Astrocyte (in vitro differentiated cells and primary cell): ENCODE measurements at regions not wholly inside any gene's neighbourhood (a gene's known extent, or its start where the extent isn't known, plus 50 kb on each side); places are given as distances from the start of the nearest gene placed in this dataset.

Source experiments
- CTCF ChIP-seq: IDR thresholded peaks from 2 replicates; pipeline ENCODE4 v1.5.1; 2011; ENCODE audit warnings: low read depth, mild to moderate bottlenecking, inconsistent platforms, low read length, moderate library complexity; ENCODE audit not compliant: insufficient read depth
- EZH2 ChIP-seq: IDR thresholded peaks from 2 replicates; pipeline ENCODE4 v1.6.1; 2012; ENCODE audit warnings: mild to moderate bottlenecking, low read length, inconsistent platforms; ENCODE audit not compliant: insufficient read depth

- no peak for TF ChIP-seq CTCF
- TF ChIP-seq EZH2 = no peak
Measured at GRCh38 chr19:27796073-27796472, 1416.9 kb downstream of the UQCRFS1 start.
